ENCODE measurements at regions not wholly inside any gene's neighbourhood (a gene's known extent, or its start where the extent isn't known, plus 50 kb on each side); places are given as distances from the start of the nearest gene placed in this dataset.

- H3K9me3 ChIP-seq (ENCODE audit: control insufficient read depth in 1 of 2, insufficient read depth in 1 of 2, low read depth in 1 of 2, low read length in 2 of 2), result no peaks in the 10 kb centered on the region
- ATAC-seq, result no peak
- intact Hi-C loops (cut with micrococcal nuclease), result no loop called here
- H3K9me2 ChIP-seq (ENCODE audit: insufficient read depth), result no peaks in the 10 kb centered on the region
- POLR2A ChIA-PET, result no interaction called here
- TF ChIP-seq, protein P1, sequence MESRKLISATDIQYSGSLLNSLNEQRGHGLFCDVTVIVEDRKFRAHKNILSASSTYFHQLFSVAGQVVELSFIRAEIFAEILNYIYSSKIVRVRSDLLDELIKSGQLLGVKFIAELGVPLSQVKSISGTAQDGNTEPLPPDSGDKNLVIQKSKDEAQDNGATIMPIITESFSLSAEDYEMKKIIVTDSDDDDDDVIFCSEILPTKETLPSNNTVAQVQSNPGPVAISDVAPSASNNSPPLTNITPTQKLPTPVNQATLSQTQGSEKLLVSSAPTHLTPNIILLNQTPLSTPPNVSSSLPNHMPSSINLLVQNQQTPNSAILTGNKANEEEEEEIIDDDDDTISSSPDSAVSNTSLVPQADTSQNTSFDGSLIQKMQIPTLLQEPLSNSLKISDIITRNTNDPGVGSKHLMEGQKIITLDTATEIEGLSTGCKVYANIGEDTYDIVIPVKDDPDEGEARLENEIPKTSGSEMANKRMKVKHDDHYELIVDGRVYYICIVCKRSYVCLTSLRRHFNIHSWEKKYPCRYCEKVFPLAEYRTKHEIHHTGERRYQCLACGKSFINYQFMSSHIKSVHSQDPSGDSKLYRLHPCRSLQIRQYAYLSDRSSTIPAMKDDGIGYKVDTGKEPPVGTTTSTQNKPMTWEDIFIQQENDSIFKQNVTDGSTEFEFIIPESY (IDR thresholded peaks at IDR 0.05; ENCODE audit: extremely low read depth, insufficient replicate concordance, low read length), result no peak
- TF ChIP-seq SRF (IDR thresholded peaks at IDR 0.05; ENCODE audit: low read depth) (no peak), POLR2A (IDR thresholded peaks at IDR 0.05; ENCODE audit: borderline replicate concordance, extremely low read depth, insufficient read depth, insufficient read length) (no peak), ZNF274 (IDR thresholded peaks at IDR 0.05; ENCODE audit: low read depth, low read length) (no peak), EGR1 (IDR thresholded peaks at IDR 0.05; ENCODE audit: low read depth) (no peak), FOSL1 (IDR thresholded peaks at IDR 0.05; ENCODE audit: low read depth) (no peak), YY1 (IDR thresholded peaks at IDR 0.05; ENCODE audit: extremely low read depth, insufficient replicate concordance, low read depth, low read length) (no peak), CBX3 (IDR thresholded peaks at IDR 0.05; ENCODE audit: low read depth) (no peak), ELF1 (IDR thresholded peaks at IDR 0.05; ENCODE audit: borderline replicate concordance, low read depth) (no peak), EZH2phosphoT487 (IDR thresholded peaks at IDR 0.05; ENCODE audit: borderline replicate concordance) (no peak), MAX (IDR thresholded peaks at IDR 0.05) (no peak), POLR2AphosphoS5 (IDR thresholded peaks at IDR 0.05; ENCODE audit: low read depth, low read length) (no peak), EZH2 (IDR thresholded peaks at IDR 0.05) (no peak)
- TF ChIP-seq, protein P2, sequence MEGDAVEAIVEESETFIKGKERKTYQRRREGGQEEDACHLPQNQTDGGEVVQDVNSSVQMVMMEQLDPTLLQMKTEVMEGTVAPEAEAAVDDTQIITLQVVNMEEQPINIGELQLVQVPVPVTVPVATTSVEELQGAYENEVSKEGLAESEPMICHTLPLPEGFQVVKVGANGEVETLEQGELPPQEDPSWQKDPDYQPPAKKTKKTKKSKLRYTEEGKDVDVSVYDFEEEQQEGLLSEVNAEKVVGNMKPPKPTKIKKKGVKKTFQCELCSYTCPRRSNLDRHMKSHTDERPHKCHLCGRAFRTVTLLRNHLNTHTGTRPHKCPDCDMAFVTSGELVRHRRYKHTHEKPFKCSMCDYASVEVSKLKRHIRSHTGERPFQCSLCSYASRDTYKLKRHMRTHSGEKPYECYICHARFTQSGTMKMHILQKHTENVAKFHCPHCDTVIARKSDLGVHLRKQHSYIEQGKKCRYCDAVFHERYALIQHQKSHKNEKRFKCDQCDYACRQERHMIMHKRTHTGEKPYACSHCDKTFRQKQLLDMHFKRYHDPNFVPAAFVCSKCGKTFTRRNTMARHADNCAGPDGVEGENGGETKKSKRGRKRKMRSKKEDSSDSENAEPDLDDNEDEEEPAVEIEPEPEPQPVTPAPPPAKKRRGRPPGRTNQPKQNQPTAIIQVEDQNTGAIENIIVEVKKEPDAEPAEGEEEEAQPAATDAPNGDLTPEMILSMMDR (IDR thresholded peaks at IDR 0.05 in 2 of 3, conservative IDR thresholded peaks at IDR 0.05 in 1 of 3; ENCODE audit: borderline replicate concordance in 1 of 3, insufficient read depth in 1 of 3, low read depth in 2 of 3, low read length in 2 of 3), result no peak
- TF ChIP-seq, protein P3, sequence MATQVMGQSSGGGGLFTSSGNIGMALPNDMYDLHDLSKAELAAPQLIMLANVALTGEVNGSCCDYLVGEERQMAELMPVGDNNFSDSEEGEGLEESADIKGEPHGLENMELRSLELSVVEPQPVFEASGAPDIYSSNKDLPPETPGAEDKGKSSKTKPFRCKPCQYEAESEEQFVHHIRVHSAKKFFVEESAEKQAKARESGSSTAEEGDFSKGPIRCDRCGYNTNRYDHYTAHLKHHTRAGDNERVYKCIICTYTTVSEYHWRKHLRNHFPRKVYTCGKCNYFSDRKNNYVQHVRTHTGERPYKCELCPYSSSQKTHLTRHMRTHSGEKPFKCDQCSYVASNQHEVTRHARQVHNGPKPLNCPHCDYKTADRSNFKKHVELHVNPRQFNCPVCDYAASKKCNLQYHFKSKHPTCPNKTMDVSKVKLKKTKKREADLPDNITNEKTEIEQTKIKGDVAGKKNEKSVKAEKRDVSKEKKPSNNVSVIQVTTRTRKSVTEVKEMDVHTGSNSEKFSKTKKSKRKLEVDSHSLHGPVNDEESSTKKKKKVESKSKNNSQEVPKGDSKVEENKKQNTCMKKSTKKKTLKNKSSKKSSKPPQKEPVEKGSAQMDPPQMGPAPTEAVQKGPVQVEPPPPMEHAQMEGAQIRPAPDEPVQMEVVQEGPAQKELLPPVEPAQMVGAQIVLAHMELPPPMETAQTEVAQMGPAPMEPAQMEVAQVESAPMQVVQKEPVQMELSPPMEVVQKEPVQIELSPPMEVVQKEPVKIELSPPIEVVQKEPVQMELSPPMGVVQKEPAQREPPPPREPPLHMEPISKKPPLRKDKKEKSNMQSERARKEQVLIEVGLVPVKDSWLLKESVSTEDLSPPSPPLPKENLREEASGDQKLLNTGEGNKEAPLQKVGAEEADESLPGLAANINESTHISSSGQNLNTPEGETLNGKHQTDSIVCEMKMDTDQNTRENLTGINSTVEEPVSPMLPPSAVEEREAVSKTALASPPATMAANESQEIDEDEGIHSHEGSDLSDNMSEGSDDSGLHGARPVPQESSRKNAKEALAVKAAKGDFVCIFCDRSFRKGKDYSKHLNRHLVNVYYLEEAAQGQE (IDR thresholded peaks at IDR 0.05; ENCODE audit: low read depth), result no peak
- TF ChIP-seq, protein P4, sequence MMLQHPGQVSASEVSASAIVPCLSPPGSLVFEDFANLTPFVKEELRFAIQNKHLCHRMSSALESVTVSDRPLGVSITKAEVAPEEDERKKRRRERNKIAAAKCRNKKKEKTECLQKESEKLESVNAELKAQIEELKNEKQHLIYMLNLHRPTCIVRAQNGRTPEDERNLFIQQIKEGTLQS (IDR thresholded peaks at IDR 0.05), result no peak
- H4K20me1 ChIP-seq (ENCODE audit: insufficient read depth), result no peaks in the 10 kb centered on the region
- H3K79me2 ChIP-seq (ENCODE audit: insufficient read depth, low read length), result no peaks in the 10 kb centered on the region
- RAD21 ChIA-PET (ENCODE audit: low non-redundant PET in 1 of 2, low total read pairs in 2 of 2, uncharacterized antibody in 2 of 2, unreplicated experiment in 2 of 2), result no interaction called here
- H3K4me1 ChIP-seq (ENCODE audit: control insufficient read depth in 1 of 2, insufficient read depth in 2 of 2, low read length in 2 of 2), result no peaks in the 10 kb centered on the region
- DNase-seq (ENCODE audit: low read depth, low spot score), result no peak
- CTCF ChIA-PET, result no interaction called here
- no peak overlapping the region for H3K27ac ChIP-seq (ENCODE audit: low read depth, low read length)
- no peak overlapping the region for H2AFZ ChIP-seq (ENCODE audit: low read depth, low read length, poor library complexity, severe bottlenecking)
- no peaks in the 10 kb centered on the region for H3K36me3 ChIP-seq (ENCODE audit: control insufficient read depth in 1 of 2, insufficient read depth in 2 of 2, low read length in 2 of 2)
- BruUV-seq (replicated peaks), result no TSS peak
- peaks cover 28% of the 10 kb centered on the region for H3K27me3 ChIP-seq (ENCODE audit: insufficient read depth, low read length)
- no peak overlapping the region for H3K9ac ChIP-seq (ENCODE audit: low read length)
- H3K4me2 ChIP-seq (ENCODE audit: low read length), result no peak overlapping the region
- no peak overlapping the region for H3K4me3 ChIP-seq (replicated peaks in 1 of 2; ENCODE audit: low read depth in 1 of 2, low read length in 2 of 2)
Measured at GRCh38 chr22:49672014-49672516, 155.6 kb downstream of the BRD1 start.
